H1 (cell line): ENCODE measurements at regions not wholly inside any gene's neighbourhood (a gene's known extent, or its start where the extent isn't known, plus 50 kb on each side); places are given as distances from the start of the nearest gene placed in this dataset.
"Not testable (repeated sequence)": the region's sequence is repeated elsewhere in the genome, so short reads cannot be mapped to it uniquely, and the experiment has no call there.

Experiments used
- CHD1 ChIP-seq: IDR thresholded peaks from 2 replicates; pipeline ENCODE4 v1.6.1; 2012; ENCODE audit warnings: low read depth, low read length, improper control_type of control experiment
- EP300 ChIP-seq, 2 experiments: IDR thresholded peaks; 1 replicate in 1 of 2; 2 replicates in 1 of 2; pipeline ENCODE4 v1.6.1; 2011 to 2012; ENCODE audit warnings: low read depth in 2 of 2, low read length in 2 of 2, mild to moderate bottlenecking in 2 of 2, borderline replicate concordance in 1 of 2, inconsistent platforms in 1 of 2, moderate library complexity in 1 of 2
- GTF2F1 ChIP-seq: IDR thresholded peaks from 2 replicates; pipeline ENCODE4 v1.6.1; 2012; ENCODE audit warnings: low read depth, low read length, improper control_type of control experiment, borderline replicate concordance
- HDAC6 ChIP-seq: IDR thresholded peaks from one replicate; pipeline ENCODE4 v1.7.1; 2012; ENCODE audit warnings: low read depth, mild to moderate bottlenecking, inconsistent platforms, low read length, moderate library complexity
- POLR2A ChIP-seq, 2 experiments: IDR thresholded peaks; 1 replicate in 1 of 2; 2 replicates in 1 of 2; pipeline ENCODE4 v1.6.1; 2011; ENCODE audit warnings: low read depth in 2 of 2, low read length in 2 of 2, mild to moderate bottlenecking in 2 of 2; ENCODE audit errors: control extremely low read depth in 1 of 2
- RAD21 ChIP-seq, 2 experiments: IDR thresholded peaks in 1 of 2; conservative IDR thresholded peaks in 1 of 2; 2 replicates each; pipeline ENCODE4 v1.6.1; 2011; ENCODE audit warnings: low read depth in 2 of 2, low read length in 2 of 2, improper control_type of control experiment in 1 of 2, inconsistent platforms in 1 of 2, mild to moderate bottlenecking in 1 of 2, moderate library complexity in 1 of 2
- RNF2 ChIP-seq: fragments of 200-900, 300-1000 bp; sonication (generic); IDR thresholded peaks from 2 replicates; pipeline ENCODE4 v1.7.1; 2016; ENCODE audit warnings: borderline replicate concordance, low read depth, mild to moderate bottlenecking, antibody characterized with exemption, low read length; ENCODE audit not compliant: poor library complexity, severe bottlenecking; ENCODE audit errors: missing control alignments
- SIN3A ChIP-seq, 2 experiments: IDR thresholded peaks in 1 of 2; conservative IDR thresholded peaks in 1 of 2; 2 replicates each; pipeline ENCODE4 v1.6.1; 2011 to 2012; ENCODE audit warnings: low read length in 2 of 2, improper control_type of control experiment in 1 of 2, low read depth in 1 of 2, mild to moderate bottlenecking in 1 of 2
- YY1 ChIP-seq: IDR thresholded peaks from 2 replicates; pipeline ENCODE4 v1.6.1; 2011; ENCODE audit warnings: low read depth, mild to moderate bottlenecking, low read length
- ZNF274 ChIP-seq: IDR thresholded peaks from 2 replicates; pipeline ENCODE4 v1.7.0; 2012; ENCODE audit warnings: low read length, borderline replicate concordance; ENCODE audit errors: extremely low read depth
- TF ChIP-seq, protein P1 (sequence below), 3 experiments: IDR thresholded peaks; 1 replicate in 2 of 3; 2 replicates in 1 of 3; pipeline versions ENCODE4 v1.5.1 to v1.6.1; 2011; ENCODE audit warnings: low read length in 3 of 3, mild to moderate bottlenecking in 3 of 3, inconsistent platforms in 2 of 3, low read depth in 1 of 3, moderate library complexity in 1 of 3; ENCODE audit not compliant: insufficient read depth in 1 of 3; ENCODE audit errors: control extremely low read depth in 1 of 3
- TF ChIP-seq, protein P2 (sequence below): IDR thresholded peaks from 2 replicates; pipeline ENCODE4 v1.6.1; 2012; ENCODE audit warnings: inconsistent platforms

DNA sequence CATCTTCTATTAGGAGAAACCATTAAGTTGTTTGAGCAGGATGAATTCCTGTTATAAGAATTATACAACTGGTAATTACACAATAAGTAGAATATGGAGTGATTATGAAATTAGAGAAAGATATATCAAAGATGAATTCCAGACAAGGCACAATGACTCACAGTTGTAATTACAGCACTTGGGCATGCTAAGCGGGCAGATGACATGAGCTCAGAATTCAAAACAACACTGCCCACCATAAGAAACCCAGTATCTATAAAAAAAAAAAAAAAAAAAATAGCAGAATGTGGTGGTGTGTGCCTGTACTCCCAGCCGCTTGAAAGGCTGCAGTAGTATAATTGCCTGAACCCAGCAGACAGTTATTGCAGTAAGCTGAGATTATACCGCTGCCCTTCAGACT lies 67.4 kb downstream of the CDY2A start:
- not testable (repeated sequence) for TF ChIP-seq POLR2A (IDR thresholded peaks at IDR 0.05; ENCODE audit: control extremely low read depth in 1 of 2, low read depth in 2 of 2, low read length in 2 of 2); RAD21 (IDR thresholded peaks at IDR 0.05 in 1 of 2, conservative IDR thresholded peaks at IDR 0.05 in 1 of 2; ENCODE audit: low read depth in 2 of 2, low read length in 2 of 2); YY1; RNF2; SIN3A (conservative IDR thresholded peaks at IDR 0.05 in 1 of 2, IDR thresholded peaks at IDR 0.05 in 1 of 2; ENCODE audit: low read depth in 1 of 2, low read length in 2 of 2); HDAC6; GTF2F1; ZNF274; CHD1; EP300 (IDR thresholded peaks at IDR 0.05; ENCODE audit: borderline replicate concordance in 1 of 2, low read depth in 2 of 2, low read length in 2 of 2)
- TF ChIP-seq, protein P1, sequence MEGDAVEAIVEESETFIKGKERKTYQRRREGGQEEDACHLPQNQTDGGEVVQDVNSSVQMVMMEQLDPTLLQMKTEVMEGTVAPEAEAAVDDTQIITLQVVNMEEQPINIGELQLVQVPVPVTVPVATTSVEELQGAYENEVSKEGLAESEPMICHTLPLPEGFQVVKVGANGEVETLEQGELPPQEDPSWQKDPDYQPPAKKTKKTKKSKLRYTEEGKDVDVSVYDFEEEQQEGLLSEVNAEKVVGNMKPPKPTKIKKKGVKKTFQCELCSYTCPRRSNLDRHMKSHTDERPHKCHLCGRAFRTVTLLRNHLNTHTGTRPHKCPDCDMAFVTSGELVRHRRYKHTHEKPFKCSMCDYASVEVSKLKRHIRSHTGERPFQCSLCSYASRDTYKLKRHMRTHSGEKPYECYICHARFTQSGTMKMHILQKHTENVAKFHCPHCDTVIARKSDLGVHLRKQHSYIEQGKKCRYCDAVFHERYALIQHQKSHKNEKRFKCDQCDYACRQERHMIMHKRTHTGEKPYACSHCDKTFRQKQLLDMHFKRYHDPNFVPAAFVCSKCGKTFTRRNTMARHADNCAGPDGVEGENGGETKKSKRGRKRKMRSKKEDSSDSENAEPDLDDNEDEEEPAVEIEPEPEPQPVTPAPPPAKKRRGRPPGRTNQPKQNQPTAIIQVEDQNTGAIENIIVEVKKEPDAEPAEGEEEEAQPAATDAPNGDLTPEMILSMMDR (IDR thresholded peaks at IDR 0.05; ENCODE audit: control extremely low read depth in 1 of 3, insufficient read depth in 1 of 3, low read depth in 1 of 3, low read length in 3 of 3): not testable (repeated sequence)
- TF ChIP-seq, protein P2, sequence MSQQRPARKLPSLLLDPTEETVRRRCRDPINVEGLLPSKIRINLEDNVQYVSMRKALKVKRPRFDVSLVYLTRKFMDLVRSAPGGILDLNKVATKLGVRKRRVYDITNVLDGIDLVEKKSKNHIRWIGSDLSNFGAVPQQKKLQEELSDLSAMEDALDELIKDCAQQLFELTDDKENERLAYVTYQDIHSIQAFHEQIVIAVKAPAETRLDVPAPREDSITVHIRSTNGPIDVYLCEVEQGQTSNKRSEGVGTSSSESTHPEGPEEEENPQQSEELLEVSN: not testable (repeated sequence)
